Thymus (tissue), 11 donors: ENCODE measurements at regions not wholly inside any gene's neighbourhood (a gene's known extent, or its start where the extent isn't known, plus 50 kb on each side); places are given as distances from the start of the nearest gene placed in this dataset.
A peak's percentile ranks its signal among the peaks of the same experiment; 100 is the strongest.
"Not testable (repeated sequence)": the region's sequence is repeated elsewhere in the genome, so short reads cannot be mapped to it uniquely, and the experiment has no call there.

Experiments
- DNase-seq, 9 donors: peaks; one replicate each; pipeline ENCODE4 v3.0.0-alpha.2; 2013; ENCODE audit warnings: low spot score in 9 of 9, low read depth in 6 of 9, missing footprints in 1 of 9
- H3K27ac ChIP-seq, 2 donors: one replicate each; pipeline ENCODE4 v1.5.1; 2013; ENCODE audit warnings: control low read depth in 1 of 2, low read depth in 1 of 2, low read length in 1 of 2, mild to moderate bottlenecking in 1 of 2, moderate library complexity in 1 of 2
- H3K27me3 ChIP-seq, 2 donors: one replicate each; pipeline ENCODE4 v1.5.1; 2013; ENCODE audit warnings: low read length in 1 of 2; ENCODE audit not compliant: control insufficient read depth in 2 of 2, insufficient read depth in 1 of 2
- H3K36me3 ChIP-seq, 2 donors: one replicate each; pipeline ENCODE4 v1.5.1; 2013; ENCODE audit warnings: low read length in 1 of 2, mild to moderate bottlenecking in 1 of 2, moderate library complexity in 1 of 2; ENCODE audit not compliant: control insufficient read depth in 2 of 2, insufficient read depth in 2 of 2
- H3K4me1 ChIP-seq, 2 donors: one replicate each; pipeline ENCODE4 v1.5.1; 2013; ENCODE audit warnings: low read length in 2 of 2; ENCODE audit not compliant: control insufficient read depth in 2 of 2, insufficient read depth in 2 of 2
- H3K4me3 ChIP-seq, 2 donors: one replicate each; pipeline ENCODE4 v1.5.1; 2013; ENCODE audit warnings: low read length in 2 of 2, control low read depth in 1 of 2, mild to moderate bottlenecking in 1 of 2
- H3K9me3 ChIP-seq, 2 donors: one replicate each; pipeline ENCODE4 v1.5.1; 2013; ENCODE audit warnings: low read length in 1 of 2, mild to moderate bottlenecking in 1 of 2; ENCODE audit not compliant: control insufficient read depth in 2 of 2, insufficient read depth in 1 of 2
- WGBS: extraction: QIAGEN DNeasy Blood & Tissue Kit; methylation state at CpG from one replicate; pipeline ENCODE4 v1.1.7; 2013; 5-methylcytosine and 5-hydroxymethylcytosine counted together
- donor health status: healthy.

- Histone ChIP-seq H3K9me3 (no peaks in the 10 kb centered on the region), H3K27ac (no peak overlapping the region), H3K4me1 (no peaks in the 10 kb centered on the region), H3K4me3 (no peak overlapping the region), H3K27me3 (no peaks in the 10 kb centered on the region), H3K36me3 (no peaks in the 10 kb centered on the region)
- no peak for DNase-seq
Measured at GRCh38 chr5:164498438-164498837, 993.0 kb downstream of the MAT2B start.

- DNase-seq: no peak
- H3K9me3 ChIP-seq: no peaks in the 10 kb centered on the region
- 97% methylated on average over 5 of the region's 5 CpGs for WGBS
- H3K36me3 ChIP-seq: no peaks in the 10 kb centered on the region
- no peak overlapping the region for H3K27ac ChIP-seq
- no peak overlapping the region for H3K4me3 ChIP-seq
- no peaks in the 10 kb centered on the region for H3K4me1 ChIP-seq
- H3K27me3 ChIP-seq: no peaks in the 10 kb centered on the region
Measured at GRCh38 chr5:164500856-164501255, 995.4 kb downstream of the MAT2B start.

DNA sequence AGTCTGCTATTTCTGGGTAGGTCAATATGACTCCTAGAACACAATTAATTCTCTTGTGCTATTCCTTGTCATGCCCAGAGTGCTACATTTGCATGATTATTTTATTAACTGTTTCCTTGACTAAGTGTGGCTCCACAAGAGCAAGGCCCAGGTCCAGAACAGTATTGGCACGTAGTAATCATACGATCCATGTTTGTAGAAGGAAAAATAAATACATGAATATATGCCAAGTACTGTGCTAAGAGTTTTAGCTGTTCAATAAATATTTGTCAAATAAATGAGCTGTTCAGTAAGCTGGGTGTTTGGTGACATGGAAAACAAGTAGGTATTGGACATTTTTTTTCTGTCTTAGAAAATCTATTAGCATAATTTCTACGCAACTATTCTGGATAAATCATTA, 995.9 kb downstream of the MAT2B start:
- Histone ChIP-seq H3K27ac (no peak overlapping the region), H3K36me3 (no peaks in the 10 kb centered on the region), H3K9me3 (no peaks in the 10 kb centered on the region), H3K4me3 (no peak overlapping the region), H3K4me1 (no peaks in the 10 kb centered on the region), H3K27me3 (no peaks in the 10 kb centered on the region)
- DNase-seq: no peak
- 98% methylated on average over 3 of the region's 3 CpGs for WGBS

DNA sequence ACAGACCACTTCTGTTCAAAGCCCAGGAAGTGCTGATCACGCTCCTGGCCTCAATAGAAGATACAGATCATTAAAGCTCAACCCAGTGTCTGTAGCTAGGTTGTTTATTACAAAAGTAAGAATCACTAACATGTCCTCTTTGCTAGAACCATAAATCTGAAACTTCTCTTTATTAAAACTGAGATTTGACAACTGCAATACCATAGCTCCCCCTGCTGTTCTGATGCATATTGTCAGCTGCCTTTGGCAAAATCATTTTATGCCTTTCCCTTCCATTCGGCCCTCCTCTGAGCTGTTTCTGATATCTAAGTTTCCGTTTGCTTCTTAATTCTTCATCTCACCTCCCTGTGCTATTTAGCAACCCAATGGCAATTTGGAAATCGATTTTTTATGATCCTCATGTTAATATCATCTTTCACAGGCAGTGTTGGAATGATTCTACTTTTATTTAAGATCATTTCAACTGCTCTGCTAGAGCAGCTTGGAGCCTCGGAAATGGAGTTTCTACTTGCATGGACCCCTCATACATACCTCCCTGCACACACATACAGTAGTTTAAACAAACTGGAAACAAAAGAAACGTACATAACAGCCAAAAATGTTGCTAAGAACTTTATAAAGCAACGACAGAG, 998.8 kb downstream of the MAT2B start:
- Histone ChIP-seq H3K9me3 (no peaks in the 10 kb centered on the region), H3K27me3 (no peaks in the 10 kb centered on the region), H3K36me3 (no peaks in the 10 kb centered on the region), H3K27ac (no peak overlapping the region), H3K4me3 (no peak overlapping the region), H3K4me1 (no peaks in the 10 kb centered on the region)
- DNase-seq: peak in 8 of 9 donors; percentile 2 to 56 (median 15)
- 49% methylated on average over 7 of the region's 7 CpGs for WGBS

GRCh38 chr5:164505791-164506190, 1000.4 kb downstream of the MAT2B start:
- H3K9me3 ChIP-seq: no peaks in the 10 kb centered on the region
- H3K27ac ChIP-seq: no peak overlapping the region
- H3K4me1 ChIP-seq: no peaks in the 10 kb centered on the region
- no peak for DNase-seq
- H3K4me3 ChIP-seq: no peak overlapping the region
- H3K36me3 ChIP-seq: no peaks in the 10 kb centered on the region
- no peaks in the 10 kb centered on the region for H3K27me3 ChIP-seq
- WGBS: 74% methylated on average over 4 of the region's 4 CpGs

GRCh38 chr5:164518067-164518740, 1012.8 kb downstream of the MAT2B start:
- H3K4me3 ChIP-seq: no peak overlapping the region
- no peaks in the 10 kb centered on the region for H3K27me3 ChIP-seq
- H3K4me1 ChIP-seq: no peaks in the 10 kb centered on the region
- DNase-seq: no peak
- H3K27ac ChIP-seq: no peak overlapping the region
- H3K36me3 ChIP-seq: no peaks in the 10 kb centered on the region
- no peaks in the 10 kb centered on the region for H3K9me3 ChIP-seq
- 17% methylated on average over 1 of the region's 1 CpG for WGBS

- no peak for DNase-seq
- WGBS: 82% methylated on average over 4 of the region's 4 CpGs
Measured at GRCh38 chr5:164518741-164519080, 1013.3 kb downstream of the MAT2B start.

DNA sequence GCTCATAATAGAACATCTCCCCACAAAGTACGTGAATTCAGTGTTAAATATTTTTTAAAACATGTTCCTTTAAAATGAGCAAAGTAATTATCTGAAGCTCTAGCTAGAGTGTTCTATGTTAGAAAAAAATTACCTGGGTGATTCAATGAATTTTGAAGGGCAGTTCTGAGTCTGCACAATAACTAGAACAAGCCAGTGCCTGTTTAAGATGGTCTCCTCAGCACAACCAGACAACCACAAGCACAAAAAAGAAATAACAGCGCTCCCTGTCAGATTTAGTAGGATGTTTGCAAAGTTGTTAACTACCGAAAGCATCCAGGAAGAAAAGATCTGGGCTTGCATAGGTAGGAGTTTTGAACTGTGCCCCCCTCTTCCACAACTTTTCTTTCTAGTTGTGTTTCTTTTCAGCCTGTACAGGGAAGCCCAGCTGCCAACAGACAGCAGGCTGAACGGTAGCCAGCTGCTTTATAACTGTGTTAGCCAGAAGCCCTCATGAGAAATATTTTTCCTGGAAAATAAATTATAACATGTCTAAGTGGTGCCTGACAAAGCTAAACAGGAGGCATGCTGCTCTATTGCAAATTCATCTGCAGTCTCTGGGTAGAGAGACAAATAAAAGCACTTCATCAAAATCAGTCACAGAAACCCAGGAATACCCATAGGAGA, 1026.9 kb downstream of the MAT2B start:
- no peaks in the 10 kb centered on the region for H3K9me3 ChIP-seq
- H3K4me3 ChIP-seq: no peak overlapping the region
- 55% methylated on average over 4 of the region's 4 CpGs for WGBS
- peak in 1 of 9 donors; percentile 2 for DNase-seq
- H3K27ac ChIP-seq: peak overlapping the region in 1 of 2 donors; percentile 34
- no peaks in the 10 kb centered on the region for H3K4me1 ChIP-seq
- no peaks in the 10 kb centered on the region for H3K27me3 ChIP-seq
- no peaks in the 10 kb centered on the region for H3K36me3 ChIP-seq

More at GRCh38 chr5:164518741-164519080, 1013.3 kb downstream of the MAT2B start:
- Histone ChIP-seq H3K9me3 (no peaks in the 10 kb centered on the region), H3K27ac (no peak overlapping the region), H3K27me3 (no peaks in the 10 kb centered on the region), H3K36me3 (no peaks in the 10 kb centered on the region), H3K4me3 (no peak overlapping the region), H3K4me1 (no peaks in the 10 kb centered on the region)

GRCh38 chr5:164533426-164533825, 1028.0 kb downstream of the MAT2B start:
- H3K36me3 ChIP-seq, H3K27ac ChIP-seq, H3K4me1 ChIP-seq, H3K9me3 ChIP-seq, DNase-seq, H3K27me3 ChIP-seq, H3K4me3 ChIP-seq: not testable (repeated sequence)
- WGBS: 93% methylated on average over 7 of the region's 7 CpGs
